IMR-90 (cell line): ENCODE measurements at regions not wholly inside any gene's neighbourhood (a gene's known extent, or its start where the extent isn't known, plus 50 kb on each side); places are given as distances from the start of the nearest gene placed in this dataset.
A peak's percentile ranks its signal among the peaks of the same experiment; 100 is the strongest.

Experiments
- ATAC-seq: fragments of 200-7000 bp; cut with Tn5 transposase; 2 replicates; pipeline ENCODE4 v1.9.1; 2020; ENCODE audit warnings: low read depth, mild to moderate bottlenecking, moderate library complexity
- BruUV-seq: library from RNA; stranded (reverse); fragments of 400-500 nt; replicated peaks from 2 replicates; lab custom pipeline; 2021; lab: Mats Ljungman, UMichigan
- CTCF ChIA-PET: fragments of 300-600 bp; formaldehyde crosslinking; extraction: SDS; loops from one replicate; lab custom pipeline; 2021; ENCODE audit warnings: antibody characterized with exemption; lab: Yijun Ruan, JAX
- POLR2A ChIA-PET: fragments of 300-600 bp; sonication (Branson Sonifier 250); formaldehyde crosslinking; loops from one replicate; lab custom pipeline; 2022; ENCODE audit warnings: antibody characterized with exemption; ENCODE audit not compliant: unreplicated experiment; lab: Charles Lee
- DNase-seq: peaks from one replicate; pipeline ENCODE4 v3.0.0; 2013
- H2AFZ ChIP-seq: replicated peaks from 2 replicates; pipeline ENCODE3; 2013; ENCODE audit warnings: low read length, mild to moderate bottlenecking; ENCODE audit not compliant: poor library complexity
- H2AK5ac ChIP-seq: 2 replicates; pipeline ENCODE4 v1.6.1; 2013; ENCODE audit warnings: low read depth, low read length, inconsistent platforms
- H2AK9ac ChIP-seq: replicated peaks from 2 replicates; pipeline ENCODE3; 2013; ENCODE audit warnings: mild to moderate bottlenecking, low read depth, low read length, moderate library complexity; ENCODE audit not compliant: poor library complexity
- H2BK120ac ChIP-seq: 2 replicates; pipeline ENCODE4 v1.6.1; 2013; ENCODE audit warnings: low read depth, low read length, inconsistent platforms
- H2BK15ac ChIP-seq: 3 replicates; pipeline ENCODE4 v1.6.1; 2013; ENCODE audit warnings: low read depth, low read length, inconsistent platforms
- H2BK20ac ChIP-seq: 2 replicates; pipeline ENCODE4 v1.6.1; 2013; ENCODE audit warnings: low read depth, mild to moderate bottlenecking, inconsistent platforms, low read length, moderate library complexity
- H2BK5ac ChIP-seq: 2 replicates; pipeline ENCODE4 v1.6.1; 2013; ENCODE audit warnings: mild to moderate bottlenecking, low read depth, low read length, inconsistent platforms; ENCODE audit not compliant: poor library complexity, severe bottlenecking
- H3K14ac ChIP-seq: replicated peaks from 2 replicates; pipeline ENCODE4 v1.6.1; 2013; ENCODE audit warnings: low read depth, low read length, inconsistent platforms
- H3K18ac ChIP-seq: 2 replicates; pipeline ENCODE4 v1.6.1; 2013; ENCODE audit warnings: low read depth, low read length, control low read depth
- H3K23ac ChIP-seq: 2 replicates; pipeline ENCODE4 v1.6.1; 2013; ENCODE audit warnings: low read depth, low read length, inconsistent platforms
- H3K27ac ChIP-seq: 2 replicates; pipeline ENCODE4 v1.5.1; 2013; ENCODE audit warnings: mild to moderate bottlenecking, control low read depth, low read length; ENCODE audit not compliant: insufficient read depth
- H3K27me3 ChIP-seq: 2 replicates; pipeline ENCODE4 v1.6.1; 2013; ENCODE audit warnings: low read length; ENCODE audit not compliant: control insufficient read depth, insufficient read depth
- H3K36me3 ChIP-seq: 2 replicates; pipeline ENCODE4 v1.6.1; 2013; ENCODE audit warnings: low read length, mixed read lengths; ENCODE audit not compliant: control insufficient read depth, insufficient read depth
- H3K4ac ChIP-seq: 2 replicates; pipeline ENCODE4 v1.6.1; 2013; ENCODE audit warnings: low read depth, low read length, inconsistent platforms
- H3K4me1 ChIP-seq: 2 replicates; pipeline ENCODE4 v1.6.1; 2013; ENCODE audit warnings: low read length, mixed read lengths; ENCODE audit not compliant: control insufficient read depth, insufficient read depth
- H3K4me2 ChIP-seq: 2 replicates; pipeline ENCODE4 v1.6.1; 2013; ENCODE audit warnings: low read depth, mild to moderate bottlenecking, control low read depth, low read length, moderate library complexity
- H3K4me3 ChIP-seq: 2 replicates; pipeline ENCODE4 v1.5.1; 2013; ENCODE audit warnings: low read depth, mild to moderate bottlenecking, control low read depth, low read length, moderate library complexity; ENCODE audit not compliant: insufficient read depth
- H3K56ac ChIP-seq: 2 replicates; pipeline ENCODE4 v1.6.1; 2013; ENCODE audit warnings: low read length, inconsistent platforms; ENCODE audit not compliant: insufficient read depth; ENCODE audit errors: extremely low read depth
- H3K79me1 ChIP-seq, 2 experiments: 2 replicates each; pipeline ENCODE4 v1.6.1; 2013; ENCODE audit warnings: low read length in 2 of 2, inconsistent platforms in 1 of 2, low read depth in 1 of 2
- H3K9ac ChIP-seq: 2 replicates; pipeline ENCODE4 v1.6.1; 2013; ENCODE audit warnings: low read depth, low read length, control low read depth
- H3K9me1 ChIP-seq: 2 replicates; pipeline ENCODE4 v1.6.1; 2013; ENCODE audit warnings: low read length, inconsistent platforms; ENCODE audit not compliant: insufficient read depth
- H3K9me3 ChIP-seq: 2 replicates; pipeline ENCODE4 v1.6.1; 2013; ENCODE audit warnings: low read length; ENCODE audit not compliant: control insufficient read depth, insufficient read depth
- H4K20me1 ChIP-seq: 2 replicates; pipeline ENCODE4 v1.6.1; 2013; ENCODE audit warnings: low read length, inconsistent platforms; ENCODE audit not compliant: insufficient read depth
- H4K5ac ChIP-seq: 2 replicates; pipeline ENCODE4 v1.6.1; 2013; ENCODE audit warnings: mild to moderate bottlenecking, low read depth, low read length, control low read depth
- H4K8ac ChIP-seq, 2 experiments: 2 replicates each; pipeline ENCODE4 v1.6.1; 2013; ENCODE audit warnings: low read depth in 2 of 2, low read length in 2 of 2, control low read depth in 1 of 2, inconsistent platforms in 1 of 2
- H4K91ac ChIP-seq: 2 replicates; pipeline ENCODE4 v1.6.1; 2013; ENCODE audit warnings: low read depth, low read length, inconsistent platforms; ENCODE audit not compliant: insufficient read depth
- CEBPB ChIP-seq: IDR thresholded peaks from 2 replicates; pipeline ENCODE4 v1.6.1; 2012; ENCODE audit warnings: low read depth, low read length, improper control_type of control experiment
- MAFK ChIP-seq: IDR thresholded peaks from 2 replicates; pipeline ENCODE4 v1.6.1; 2012; ENCODE audit warnings: low read depth, low read length, improper control_type of control experiment
- RAD21 ChIP-seq: IDR thresholded peaks from 2 replicates; pipeline ENCODE4 v1.6.1; 2012; ENCODE audit warnings: low read length, improper control_type of control experiment
- WGBS, 2 experiments: methylation state at CpG; one replicate each; pipeline versions ENCODE4 v1.1.5 to v1.1.7; 2013; ENCODE audit warnings: missing lambda C conversion rate in 2 of 2; ENCODE audit not compliant: insufficient read length in 1 of 2; ENCODE audit errors: extremely low coverage in 2 of 2; 5-methylcytosine and 5-hydroxymethylcytosine counted together
- dilution Hi-C: fragments of 300-500 bp; cut with HindIII; formaldehyde crosslinking; loops from one replicate; pipeline ENCODE4 v1.14.3; 2018; ENCODE audit warnings: low sequenced_read_pairs; ENCODE audit not compliant: unreplicated experiment
- in situ Hi-C: fragments of 300-500 bp; cut with MboI; formaldehyde crosslinking; loops from 3 replicates; pipeline ENCODE4 v1.14.3; 2019; ENCODE audit warnings: low sequenced_read_pairs, inconsistent platforms, mixed read lengths
- intact Hi-C: fragments of 100-400 bp; cut with micrococcal nuclease; formaldehyde crosslinking; loops from 2 replicates; pipeline ENCODE4 v1.10.0; 2022

GRCh38 chr1:221025956-221026355 is 146.7 kb downstream of the HLX start:
- no peak overlapping the region for H4K8ac ChIP-seq
- H3K56ac ChIP-seq, result no peak overlapping the region
- H3K9ac ChIP-seq, result no peak overlapping the region
- BruUV-seq, result no TSS peak
- H3K27ac ChIP-seq, result no peak overlapping the region
- peaks cover 6% of the 10 kb centered on the region; the same call in 1 of the 2 replicates for H3K9me1 ChIP-seq
- H4K5ac ChIP-seq, result no peak overlapping the region
- no peak overlapping the region for H2AFZ ChIP-seq
- peaks cover 1% of the 10 kb centered on the region; the same call in 1 of the 2 replicates for H3K27me3 ChIP-seq
- H3K23ac ChIP-seq, result no peak overlapping the region
- no peaks in the 10 kb centered on the region for H4K20me1 ChIP-seq
- intact Hi-C loops (no loop called here), dilution Hi-C loops (no loop called here), in situ Hi-C loops (no loop called here)
- TF ChIP-seq CEBPB, result no peak
- no peak for TF ChIP-seq MAFK
- TF ChIP-seq RAD21, result no peak
- H3K14ac ChIP-seq, result no peak overlapping the region
- ChIA-PET CTCF (interaction anchor here (1.3 kb wide), 1 partner anchor 10 kb away, joined by 3 read pairs; no protein-coding TSS in a partner anchor), POLR2A (no interaction called here)
- 80% methylated on average over 1 of the region's 4 CpGs; no CpG with 5 or more reads in 1 of the 2 experiments for WGBS, 2 experiments
- no peak overlapping the region for H4K91ac ChIP-seq
- no peak overlapping the region for H2AK5ac ChIP-seq
- no peaks in the 10 kb centered on the region for H3K36me3 ChIP-seq
- H2BK15ac ChIP-seq, result no peak overlapping the region
- no peak overlapping the region for H2AK9ac ChIP-seq
- no peak overlapping the region for H3K18ac ChIP-seq
- H3K9me3 ChIP-seq, result no peaks in the 10 kb centered on the region
- no peak overlapping the region for H2BK20ac ChIP-seq
- H3K4me3 ChIP-seq, result no peak overlapping the region
- no peak overlapping the region for H2BK120ac ChIP-seq
- H3K4ac ChIP-seq, result no peak overlapping the region
- peaks cover 3% of the 10 kb centered on the region for H3K4me1 ChIP-seq
- H3K4me2 ChIP-seq, result no peak overlapping the region
- no peak for ATAC-seq
- peak; percentile 25 for DNase-seq
- no peaks in the 10 kb centered on the region for H3K79me1 ChIP-seq
- no peak overlapping the region for H2BK5ac ChIP-seq
